Mucosa of descending colon (tissue), 3 donors: ENCODE measurements at regions not wholly inside any gene's neighbourhood (a gene's known extent, or its start where the extent isn't known, plus 50 kb on each side); places are given as distances from the start of the nearest gene placed in this dataset.
"Not testable (repeated sequence)": the region's sequence is repeated elsewhere in the genome, so short reads cannot be mapped to it uniquely, and the experiment has no call there.

ENCODE experiments used
- ATAC-seq: fragments of 200-7000 bp; cut with Tn5 transposase; one replicate; pipeline ENCODE4 v1.9.1; 2020; ENCODE audit warnings: mild to moderate bottlenecking, moderate library complexity
- DNase-seq, 3 donors: peaks; one replicate each; pipeline ENCODE4 v3.0.0-alpha.2; 2020
- H3K36me3 ChIP-seq: fragments of 200-600 bp; one replicate; pipeline ENCODE4 v1.8.0; 2021; ENCODE audit warnings: low read depth, mild to moderate bottlenecking
- H3K4me1 ChIP-seq: fragments of 200-600 bp; one replicate; pipeline ENCODE4 v1.8.0; 2021; ENCODE audit warnings: low read depth, mild to moderate bottlenecking
- H3K4me3 ChIP-seq: fragments of 200-600 bp; one replicate; pipeline ENCODE4 v1.8.0; 2021; ENCODE audit warnings: mild to moderate bottlenecking
- H3K9me3 ChIP-seq: fragments of 200-600 bp; one replicate; pipeline ENCODE4 v1.8.0; 2021; ENCODE audit warnings: mild to moderate bottlenecking
- CTCF ChIP-seq: fragments of 200-600 bp; IDR thresholded peaks from one replicate; pipeline ENCODE4 v1.8.0; 2022; ENCODE audit warnings: antibody characterized with exemption, mild to moderate bottlenecking
- intact Hi-C, 2 donors: fragments of 100-400 bp; cut with DNase I in 1 of 2; cut with micrococcal nuclease in 1 of 2; formaldehyde crosslinking; loops; one replicate each; pipeline versions ENCODE4 v1.11.0 to v1.11.1; 2022; cut with DNase I, micrococcal nuclease
- donor health status: DM: no; HTN: no; CAD: no; lungs with moderate emphysema.
- donor health status: DM: no; HTN: no; CAD: no.
- donor health status: DM: no; HTN: yes; CAD: no.

- Histone ChIP-seq H3K36me3 (no peaks in the 10 kb centered on the region), H3K9me3 (no peaks in the 10 kb centered on the region), H3K4me1 (no peaks in the 10 kb centered on the region), H3K4me3 (no peak overlapping the region)
- TF ChIP-seq CTCF = no peak
- ATAC-seq = no peak
- no peak for DNase-seq
- intact Hi-C loops = no loop called here
Measured at GRCh38 chr6:1162367-1163275, 149.3 kb upstream of the FOXQ1 start.

GRCh38 chr6:1156411-1156810, 155.5 kb upstream of the FOXQ1 start:
- H3K4me3 ChIP-seq, H3K4me1 ChIP-seq, H3K9me3 ChIP-seq, H3K36me3 ChIP-seq, DNase-seq, ATAC-seq, intact Hi-C loops: not testable (repeated sequence)

GRCh38 chr6:1153696-1154245, 158.1 kb upstream of the FOXQ1 start:
- ATAC-seq (no peak), DNase-seq (no peak)
- H3K4me1 ChIP-seq = no peaks in the 10 kb centered on the region
- H3K4me3 ChIP-seq = no peak overlapping the region
- no peaks in the 10 kb centered on the region for H3K36me3 ChIP-seq
- TF ChIP-seq CTCF = no peak
- intact Hi-C loops = no loop called here
- no peaks in the 10 kb centered on the region for H3K9me3 ChIP-seq

DNA sequence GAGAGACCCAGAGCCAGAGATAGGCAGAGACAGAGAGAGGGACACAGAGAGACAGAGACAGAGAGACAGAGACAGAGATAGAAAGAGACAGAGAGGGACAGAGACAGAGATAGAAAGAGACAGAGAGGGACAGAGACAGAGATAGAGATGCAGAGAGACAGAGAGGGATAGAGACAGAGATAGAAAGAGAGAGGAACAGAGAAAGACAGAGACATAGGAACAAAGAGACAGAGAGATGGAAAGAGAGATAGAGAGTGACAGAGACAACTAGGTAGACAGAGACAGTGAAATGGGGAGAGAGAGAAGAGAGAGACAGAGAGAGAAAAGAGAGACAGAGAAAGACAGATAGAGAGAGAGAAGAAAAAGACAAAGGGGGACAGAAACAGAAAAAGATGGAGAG, 165.4 kb upstream of the FOXQ1 start:
- no peak for ATAC-seq
- TF ChIP-seq CTCF = no peak

GRCh38 chr6:1145768-1146218, 166.1 kb upstream of the FOXQ1 start:
- Histone ChIP-seq H3K4me3 (no peak overlapping the region), H3K9me3 (no peaks in the 10 kb centered on the region), H3K4me1 (no peaks in the 10 kb centered on the region), H3K36me3 (no peaks in the 10 kb centered on the region)
- no peak for DNase-seq
- no peak for TF ChIP-seq CTCF
- no peak for ATAC-seq
- intact Hi-C loops = no loop called here

More for the DNA sequence above, 165.4 kb upstream of the FOXQ1 start:
- Histone ChIP-seq H3K36me3 (no peaks in the 10 kb centered on the region), H3K9me3 (no peaks in the 10 kb centered on the region), H3K4me1 (no peaks in the 10 kb centered on the region), H3K4me3 (no peak overlapping the region)
- intact Hi-C loops = no loop called here
- DNase-seq = no peak
